ENCODE measurements at regions not wholly inside any gene's neighbourhood (a gene's known extent, or its start where the extent isn't known, plus 50 kb on each side); places are given as distances from the start of the nearest gene placed in this dataset.

GRCh38 chr10:3950676-3951275 lies 165.8 kb upstream of the KLF6 start:
- no peak overlapping the region for H3K4me3 ChIP-seq (ENCODE audit: low read depth, low read length)
- no peak for TF ChIP-seq CTCF (IDR thresholded peaks at IDR 0.05; ENCODE audit: low read depth, low read length)

- H3K4me3 ChIP-seq (ENCODE audit: low read depth, low read length), result no peak overlapping the region
- no peak for TF ChIP-seq CTCF (IDR thresholded peaks at IDR 0.05; ENCODE audit: low read depth, low read length)
Measured at GRCh38 chr10:3949711-3950110, 164.7 kb upstream of the KLF6 start.

- no peak overlapping the region for H3K4me3 ChIP-seq (ENCODE audit: low read depth, low read length)
- TF ChIP-seq CTCF (IDR thresholded peaks at IDR 0.05; ENCODE audit: low read depth, low read length), result no peak
Measured at GRCh38 chr10:3948843-3949242, 163.8 kb upstream of the KLF6 start.

- H3K4me3 ChIP-seq (ENCODE audit: low read depth, low read length), result no peak overlapping the region
- TF ChIP-seq CTCF (IDR thresholded peaks at IDR 0.05; ENCODE audit: low read depth, low read length), result no peak
Measured at GRCh38 chr10:3946234-3947229, 161.5 kb upstream of the KLF6 start.

GRCh38 chr10:3945026-3945425 lies 160.0 kb upstream of the KLF6 start:
- no peak overlapping the region for H3K4me3 ChIP-seq (ENCODE audit: low read depth, low read length)
- TF ChIP-seq CTCF (IDR thresholded peaks at IDR 0.05; ENCODE audit: low read depth, low read length), result no peak

GRCh38 chr10:3944591-3944990 lies 159.6 kb upstream of the KLF6 start:
- TF ChIP-seq CTCF (IDR thresholded peaks at IDR 0.05; ENCODE audit: low read depth, low read length), result no peak
- H3K4me3 ChIP-seq (ENCODE audit: low read depth, low read length), result no peak overlapping the region

GRCh38 chr10:3943695-3944257 lies 158.8 kb upstream of the KLF6 start:
- no peak for TF ChIP-seq CTCF (IDR thresholded peaks at IDR 0.05; ENCODE audit: low read depth, low read length)
- no peak overlapping the region for H3K4me3 ChIP-seq (ENCODE audit: low read depth, low read length)
